Rectal smooth muscle tissue (tissue), 1 donor: ENCODE measurements at regions not wholly inside any gene's neighbourhood (a gene's known extent, or its start where the extent isn't known, plus 50 kb on each side); places are given as distances from the start of the nearest gene placed in this dataset.

Source experiments
- H3K27ac ChIP-seq: one replicate; pipeline ENCODE4 v1.7.0; 2013; ENCODE audit warnings: low read depth, low read length, inconsistent platforms
- H3K27me3 ChIP-seq: one replicate; pipeline ENCODE4 v1.7.0; 2013; ENCODE audit warnings: low read length; ENCODE audit not compliant: control insufficient read depth, insufficient read depth
- H3K36me3 ChIP-seq: one replicate; pipeline ENCODE4 v1.7.0; 2013; ENCODE audit warnings: low read length; ENCODE audit not compliant: control insufficient read depth, insufficient read depth
- H3K4me1 ChIP-seq: one replicate; pipeline ENCODE4 v1.7.0; 2013; ENCODE audit warnings: low read length; ENCODE audit not compliant: control insufficient read depth, insufficient read depth
- H3K4me3 ChIP-seq: one replicate; pipeline ENCODE4 v1.7.0; 2013; ENCODE audit warnings: low read length
- H3K9ac ChIP-seq: one replicate; pipeline ENCODE4 v1.7.0; 2013; ENCODE audit warnings: low read length

DNA sequence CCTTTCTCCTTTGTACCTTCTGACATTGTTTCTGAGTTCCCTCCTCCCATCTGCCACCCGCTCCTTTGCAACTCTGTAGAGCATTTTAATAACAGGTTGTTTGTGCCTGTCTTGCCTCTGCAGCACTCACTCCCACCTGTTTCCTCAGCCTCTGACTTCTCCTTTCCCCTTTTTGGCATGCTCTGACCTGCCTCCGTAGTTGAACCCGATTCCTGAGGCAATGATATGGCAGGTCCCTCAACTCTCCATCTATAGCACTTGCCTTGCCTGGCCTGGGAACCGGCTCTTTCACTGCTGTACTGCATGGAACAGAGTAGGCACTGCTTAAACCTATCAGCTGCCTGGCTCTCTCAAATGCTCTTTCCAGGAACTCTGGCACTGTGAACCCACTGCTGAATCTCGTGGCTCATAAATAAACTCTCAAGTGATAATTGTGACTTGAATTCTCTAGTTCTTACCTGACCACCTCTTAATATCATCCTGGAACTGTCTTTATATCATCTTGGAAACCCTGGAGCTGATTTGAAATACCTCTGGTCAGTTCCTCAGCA lies 50.3 kb downstream of the UTRN start:
- no peak overlapping the region for H3K9ac ChIP-seq
- H3K4me1 ChIP-seq = no peaks in the 10 kb centered on the region
- no peaks in the 10 kb centered on the region for H3K27me3 ChIP-seq
- no peak overlapping the region for H3K4me3 ChIP-seq
- no peaks in the 10 kb centered on the region for H3K36me3 ChIP-seq
- no peak overlapping the region for H3K27ac ChIP-seq

- no peak overlapping the region for H3K27ac ChIP-seq
Measured at GRCh38 chr6:144335914-144336313, 50.8 kb downstream of the UTRN start.

DNA sequence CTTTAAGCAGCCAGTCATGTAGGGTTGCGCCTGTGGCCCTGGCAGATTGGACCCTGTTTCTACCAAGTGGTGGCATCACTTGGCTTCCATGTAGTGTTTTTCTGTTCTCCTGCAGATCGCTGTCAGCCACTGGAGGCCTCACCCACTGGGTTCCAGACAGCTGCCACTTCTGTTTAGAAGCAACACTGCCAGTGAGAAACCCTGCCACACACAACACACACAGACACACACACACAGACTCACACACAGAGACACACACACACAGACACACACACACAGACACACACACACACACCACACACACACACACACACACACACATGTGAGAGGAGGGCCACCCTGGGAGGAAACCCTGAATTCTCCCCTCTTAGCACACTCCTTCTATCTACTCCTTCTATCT lies 51.8 kb downstream of the UTRN start:
- no peak overlapping the region for H3K27ac ChIP-seq
- H3K27me3 ChIP-seq = no peaks in the 10 kb centered on the region
- H3K9ac ChIP-seq = no peak overlapping the region
- H3K4me3 ChIP-seq = no peak overlapping the region
- no peaks in the 10 kb centered on the region for H3K4me1 ChIP-seq
- H3K36me3 ChIP-seq = no peaks in the 10 kb centered on the region

More at GRCh38 chr6:144335914-144336313, 50.8 kb downstream of the UTRN start:
- H3K36me3 ChIP-seq = no peaks in the 10 kb centered on the region
- no peak overlapping the region for H3K4me3 ChIP-seq
- H3K27me3 ChIP-seq = no peaks in the 10 kb centered on the region
- H3K9ac ChIP-seq = no peak overlapping the region
- H3K4me1 ChIP-seq = no peaks in the 10 kb centered on the region

- H3K27ac ChIP-seq = no peak overlapping the region
- H3K27me3 ChIP-seq = no peaks in the 10 kb centered on the region
- no peak overlapping the region for H3K9ac ChIP-seq
- no peaks in the 10 kb centered on the region for H3K4me1 ChIP-seq
- H3K36me3 ChIP-seq = no peaks in the 10 kb centered on the region
- no peak overlapping the region for H3K4me3 ChIP-seq
Measured at GRCh38 chr6:144338474-144338873, 53.3 kb downstream of the UTRN start.

DNA sequence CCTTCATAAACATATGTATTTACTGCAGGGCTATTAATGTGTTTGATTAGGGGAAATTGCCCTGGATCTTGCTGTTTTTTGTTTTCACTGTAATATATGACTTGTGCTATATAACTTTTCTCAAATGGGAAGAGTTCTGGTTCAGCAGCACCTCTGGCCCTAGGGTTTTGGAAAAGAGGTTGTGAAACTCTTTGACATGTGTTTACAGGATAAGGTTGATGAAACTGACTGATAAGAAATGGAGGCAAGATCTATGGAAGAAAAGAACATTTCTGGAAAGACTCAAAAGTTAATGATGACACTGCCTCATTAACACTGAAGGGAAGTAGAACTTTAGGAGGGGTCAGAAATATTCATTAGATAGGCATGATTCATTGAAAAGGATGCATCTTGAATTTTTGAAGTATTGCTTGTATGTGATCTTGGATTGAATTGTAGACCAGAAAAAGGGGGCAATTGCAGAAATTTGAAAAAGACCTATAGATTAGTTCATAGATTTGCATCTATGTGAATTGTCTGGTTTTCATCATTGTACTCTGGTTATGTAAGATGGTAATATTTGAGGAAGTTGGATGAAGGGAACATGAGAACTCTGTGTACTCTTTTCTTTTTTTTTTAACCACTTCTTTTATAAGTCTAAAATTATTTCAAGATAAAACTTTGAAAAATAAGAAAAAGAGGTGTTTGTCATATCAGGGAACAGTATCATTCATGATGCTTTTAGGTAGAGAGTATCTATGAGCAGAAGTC lies 54.0 kb downstream of the UTRN start:
- Histone ChIP-seq H3K27me3 (no peaks in the 10 kb centered on the region), H3K4me1 (no peaks in the 10 kb centered on the region), H3K36me3 (no peaks in the 10 kb centered on the region), H3K9ac (no peak overlapping the region), H3K27ac (no peak overlapping the region), H3K4me3 (no peak overlapping the region)

- Histone ChIP-seq H3K4me3 (no peak overlapping the region), H3K9ac (no peak overlapping the region), H3K36me3 (no peaks in the 10 kb centered on the region), H3K4me1 (no peaks in the 10 kb centered on the region), H3K27ac (no peak overlapping the region), H3K27me3 (no peaks in the 10 kb centered on the region)
Measured at GRCh38 chr6:144339859-144340452, 54.8 kb downstream of the UTRN start.

GRCh38 chr6:144340541-144341371 lies 55.6 kb downstream of the UTRN start:
- H3K36me3 ChIP-seq = no peaks in the 10 kb centered on the region
- H3K27me3 ChIP-seq = no peaks in the 10 kb centered on the region
- no peak overlapping the region for H3K4me3 ChIP-seq
- no peaks in the 10 kb centered on the region for H3K4me1 ChIP-seq
- no peak overlapping the region for H3K9ac ChIP-seq
- no peak overlapping the region for H3K27ac ChIP-seq

- Histone ChIP-seq H3K4me3 (no peak overlapping the region), H3K36me3 (no peaks in the 10 kb centered on the region), H3K4me1 (no peaks in the 10 kb centered on the region), H3K27ac (no peak overlapping the region), H3K27me3 (no peaks in the 10 kb centered on the region), H3K9ac (no peak overlapping the region)
Measured at GRCh38 chr6:144341831-144342527, 56.8 kb downstream of the UTRN start.

- Histone ChIP-seq H3K4me3 (peak overlapping the region; percentile 25), H3K36me3 (no peaks in the 10 kb centered on the region), H3K4me1 (no peaks in the 10 kb centered on the region), H3K27me3 (no peaks in the 10 kb centered on the region), H3K9ac (no peak overlapping the region), H3K27ac (no peak overlapping the region)
Measured at GRCh38 chr6:144343701-144344428, 58.7 kb downstream of the UTRN start.

- H3K4me1 ChIP-seq = no peaks in the 10 kb centered on the region
- no peak overlapping the region for H3K9ac ChIP-seq
- H3K27me3 ChIP-seq = no peaks in the 10 kb centered on the region
- H3K27ac ChIP-seq = no peak overlapping the region
- peak overlapping the region; percentile 25 for H3K4me3 ChIP-seq
- no peaks in the 10 kb centered on the region for H3K36me3 ChIP-seq
Measured at GRCh38 chr6:144344646-144345045, 59.5 kb downstream of the UTRN start.

GRCh38 chr6:144345451-144345850 lies 60.3 kb downstream of the UTRN start:
- Histone ChIP-seq H3K27ac (no peak overlapping the region), H3K4me1 (no peaks in the 10 kb centered on the region)

More at GRCh38 chr6:144345451-144345850, 60.3 kb downstream of the UTRN start:
- no peak overlapping the region for H3K9ac ChIP-seq
- peak overlapping the region; percentile 21 for H3K4me3 ChIP-seq
- H3K36me3 ChIP-seq = no peaks in the 10 kb centered on the region
- H3K27me3 ChIP-seq = no peaks in the 10 kb centered on the region
